ENCODE measurements at regions not wholly inside any gene's neighbourhood (a gene's known extent, or its start where the extent isn't known, plus 50 kb on each side); places are given as distances from the start of the nearest gene placed in this dataset.

DNA sequence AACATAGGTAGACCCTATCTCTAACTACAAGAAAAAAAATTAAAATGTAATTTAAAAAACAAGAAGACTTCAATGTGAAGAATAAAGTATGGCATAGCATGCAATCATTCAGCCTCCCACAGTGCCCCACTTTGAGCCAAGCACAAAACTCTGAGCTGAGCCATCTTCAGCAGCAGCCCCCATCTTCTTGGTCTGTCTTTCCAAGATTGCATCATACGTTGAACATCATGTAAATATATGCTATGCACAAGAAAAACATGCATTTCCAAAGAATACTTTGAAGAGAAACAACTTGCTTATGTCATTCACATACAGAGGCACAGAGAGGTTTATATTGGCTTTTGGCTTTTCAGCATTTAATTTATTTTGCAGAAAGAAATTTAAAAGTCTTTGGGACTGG lies 105.8 kb upstream of the TMPO start:
- no peak for DNase-seq

DNA sequence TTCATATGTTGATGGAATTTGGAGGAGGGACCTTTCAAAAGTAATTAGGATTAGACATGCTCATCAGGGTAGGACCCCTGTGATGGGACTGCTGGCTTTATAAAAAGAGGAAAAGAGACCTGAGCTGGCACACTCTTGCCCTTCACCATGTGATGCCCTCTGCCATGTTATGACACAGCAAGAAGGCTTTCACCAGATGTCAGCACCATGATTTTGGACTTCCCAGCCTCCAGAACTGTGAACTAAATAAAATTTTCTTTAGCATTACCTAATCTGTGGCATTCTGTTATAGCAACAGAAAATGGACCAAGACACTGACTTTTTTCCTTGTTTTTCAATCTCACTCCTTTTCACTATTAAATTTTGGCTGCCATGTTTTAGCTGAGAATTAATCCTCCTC lies 105.0 kb upstream of the TMPO start:
- DNase-seq: no peak

DNA sequence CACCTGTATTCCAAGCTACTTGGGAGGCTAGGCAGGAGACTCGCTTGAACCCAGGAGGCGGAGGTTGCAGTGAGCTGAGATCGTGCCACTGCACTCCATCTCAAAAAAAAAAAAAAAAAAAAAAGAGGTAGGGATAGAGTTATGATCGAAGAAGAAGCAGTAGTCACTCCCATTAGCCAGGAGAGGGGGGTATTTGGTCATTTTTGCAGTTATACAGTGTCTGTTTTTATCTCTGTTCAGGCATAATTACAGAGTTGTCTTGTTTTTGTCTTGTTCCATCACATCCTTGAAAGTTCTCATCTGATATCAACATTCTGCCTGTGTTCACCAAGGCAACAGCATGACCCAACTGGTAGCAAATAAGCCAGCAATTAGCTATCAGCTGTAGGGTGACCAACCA lies 98.5 kb upstream of the TMPO start:
- no peak for DNase-seq

DNA sequence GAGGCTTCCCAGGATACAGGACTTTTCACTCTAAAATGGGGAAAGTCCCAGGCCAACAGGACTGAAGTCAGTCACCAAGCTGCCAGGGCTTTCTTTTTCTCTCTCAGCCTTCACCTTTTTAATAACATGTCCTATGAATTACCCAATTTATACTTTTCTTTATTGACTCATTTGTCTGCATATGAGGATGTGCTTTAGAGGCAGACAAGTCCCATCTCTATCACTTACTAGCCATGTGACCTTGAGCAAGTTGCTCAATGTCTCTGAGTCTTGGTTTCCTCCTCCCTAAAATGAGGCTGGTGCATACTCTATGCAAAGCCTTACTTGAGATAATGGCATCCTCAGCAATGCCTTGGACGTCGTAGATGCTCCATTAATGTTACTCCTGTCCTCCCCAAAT lies 98.1 kb upstream of the TMPO start:
- no peak for DNase-seq

DNA sequence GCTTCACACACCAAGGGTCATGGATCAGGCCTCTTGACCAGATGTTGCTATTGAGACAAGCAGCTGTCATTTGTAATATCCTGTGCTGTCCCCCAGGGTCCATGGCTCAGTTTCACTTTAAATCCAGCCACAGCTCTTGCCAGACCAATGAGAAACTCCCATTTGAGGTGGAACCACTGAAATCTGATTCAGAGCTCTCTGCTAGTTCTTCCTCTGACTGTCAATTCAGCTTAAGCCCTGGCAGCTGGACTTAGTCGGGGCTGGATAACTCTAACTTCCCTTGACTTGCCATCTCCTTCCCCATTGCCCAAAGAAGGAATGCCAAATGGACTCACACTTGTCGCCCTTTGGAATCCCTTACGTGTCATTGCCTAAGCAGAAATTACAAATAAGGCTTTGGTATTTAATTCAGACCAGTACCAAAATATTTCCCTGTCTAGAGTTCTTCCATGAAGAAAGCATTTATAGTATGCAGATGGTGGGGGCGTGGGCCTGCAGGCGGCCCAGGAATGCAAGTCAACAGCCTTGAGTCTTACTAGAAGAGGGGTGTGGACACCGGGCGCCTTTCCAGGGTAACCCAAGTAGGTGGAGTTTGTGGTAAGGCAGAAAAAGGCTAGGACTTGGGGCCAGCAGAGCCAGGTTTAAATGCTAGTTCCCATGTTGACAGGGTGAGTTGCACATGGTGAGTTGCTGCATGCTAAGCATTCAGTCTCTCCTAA lies 96.9 kb upstream of the TMPO start:
- no peak for DNase-seq

DNA sequence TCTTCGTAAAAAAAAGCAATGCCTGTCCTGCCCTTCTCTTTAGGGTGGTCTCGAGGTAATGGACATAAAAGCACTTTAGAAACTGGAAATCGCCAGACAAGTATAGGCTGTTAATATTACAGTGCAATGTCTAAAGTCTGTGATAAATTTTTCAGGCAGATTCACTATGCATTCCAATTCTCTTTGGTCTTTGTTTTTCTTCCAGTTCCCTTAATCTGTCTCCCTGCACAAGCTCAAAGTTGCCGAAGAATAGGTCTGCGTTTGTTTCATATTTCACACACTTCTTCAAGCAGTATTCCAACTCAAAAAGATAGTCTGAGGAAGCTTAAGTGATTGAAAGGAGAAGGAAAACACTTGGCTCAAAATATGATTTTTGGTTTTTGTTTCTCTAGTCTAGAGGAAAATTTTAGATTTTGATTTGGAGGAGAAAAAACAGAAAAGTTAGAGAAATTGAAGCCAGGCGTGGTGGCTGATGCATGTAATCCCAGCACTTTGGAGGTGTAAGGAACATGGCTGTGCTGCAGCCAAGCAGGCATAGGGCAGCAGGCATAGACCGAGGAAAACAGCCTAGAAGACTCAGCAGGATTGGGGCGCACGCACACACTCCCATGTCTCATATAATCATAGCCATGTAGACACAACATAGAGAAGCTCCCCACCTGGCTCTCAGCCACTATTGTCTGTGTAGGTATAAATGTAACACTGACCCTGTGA lies 96.2 kb upstream of the TMPO start:
- DNase-seq: no peak

DNA sequence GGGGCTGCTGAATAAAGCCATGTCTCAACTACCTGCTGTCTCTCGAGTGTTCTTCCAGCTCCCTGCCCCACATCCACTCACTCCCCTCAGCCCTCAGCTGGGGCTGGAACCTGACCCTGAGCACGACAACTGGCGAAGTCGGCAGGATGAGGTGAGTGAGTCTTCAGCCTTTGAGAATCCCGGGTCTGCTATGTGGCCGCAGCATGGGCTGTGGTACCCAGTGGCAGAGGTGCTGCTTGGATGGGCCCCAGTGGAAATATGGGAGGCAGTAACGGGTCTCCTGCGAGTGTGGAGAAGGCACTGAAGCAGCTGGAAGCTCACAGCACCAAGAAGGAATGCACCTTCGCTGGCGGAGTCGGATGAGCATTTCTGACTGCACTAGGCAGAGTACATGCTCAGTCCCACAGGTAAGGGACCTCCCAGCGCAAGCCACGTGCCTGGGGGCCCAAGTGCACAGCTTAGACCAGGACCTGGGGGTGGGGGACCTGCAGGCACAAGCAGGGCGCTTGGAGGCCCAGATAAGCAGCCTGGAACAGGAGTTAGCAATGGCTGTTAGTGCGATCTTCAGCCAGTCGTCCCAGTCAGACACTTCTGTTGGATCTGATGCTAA lies 95.5 kb upstream of the TMPO start:
- DNase-seq: no peak

DNA sequence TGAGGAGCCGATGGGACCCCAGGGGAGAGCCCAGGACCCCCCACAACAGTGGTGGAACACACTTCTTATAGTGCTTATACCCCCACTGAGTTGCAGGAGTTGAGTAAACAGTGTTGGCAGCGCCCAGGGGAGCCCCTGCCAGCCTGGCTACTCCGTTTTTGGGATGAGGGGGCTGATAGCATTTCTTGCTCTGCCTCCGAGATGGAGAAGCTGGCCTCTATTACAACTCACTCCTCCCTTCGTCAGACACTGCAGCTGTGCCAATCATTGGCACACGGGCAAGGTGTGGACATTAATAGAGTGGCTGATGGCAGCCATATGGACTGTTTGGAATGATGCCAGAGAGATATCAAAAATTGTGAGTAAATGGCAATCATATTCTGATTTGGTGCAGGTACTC lies 94.9 kb upstream of the TMPO start:
- DNase-seq: no peak

DNA sequence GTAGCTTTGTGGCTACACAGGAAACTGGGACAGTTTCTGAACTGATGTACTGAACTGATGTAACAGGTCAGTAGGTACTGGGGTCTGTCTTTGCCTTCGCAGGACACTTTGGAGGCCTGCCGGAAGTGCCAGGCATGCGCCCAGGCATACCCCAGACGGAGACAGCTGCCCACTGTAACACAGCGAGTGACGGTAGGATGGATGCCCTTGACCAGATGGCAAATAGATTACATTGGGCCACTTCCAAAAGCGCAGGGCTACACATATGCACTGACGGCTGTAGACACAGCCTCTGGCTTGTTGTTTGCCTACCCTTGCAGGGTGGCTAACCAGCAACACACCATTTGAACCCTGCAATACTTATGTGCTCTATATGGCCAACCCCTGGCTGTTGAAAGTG lies 94.1 kb upstream of the TMPO start:
- no peak for DNase-seq

DNA sequence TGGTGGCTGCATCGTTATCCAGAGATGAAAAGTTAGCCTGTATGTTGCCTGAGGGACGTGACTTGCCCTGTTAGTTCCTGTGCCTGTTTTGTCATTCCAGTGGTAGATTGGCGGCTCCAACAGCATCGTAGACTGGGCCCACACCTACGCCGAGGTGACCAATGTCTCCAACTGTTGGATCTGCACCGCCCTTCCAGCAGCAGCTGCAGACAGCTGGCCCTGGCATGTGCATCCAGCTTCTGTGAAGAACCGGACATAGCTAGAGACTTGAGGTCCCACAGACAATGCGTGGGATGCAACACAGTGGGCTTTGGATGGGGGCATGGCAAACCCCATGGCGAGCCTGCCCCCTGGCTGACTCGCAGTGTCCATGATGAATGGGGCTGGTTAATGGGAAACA lies 93.0 kb upstream of the TMPO start:
- DNase-seq: no peak

DNA sequence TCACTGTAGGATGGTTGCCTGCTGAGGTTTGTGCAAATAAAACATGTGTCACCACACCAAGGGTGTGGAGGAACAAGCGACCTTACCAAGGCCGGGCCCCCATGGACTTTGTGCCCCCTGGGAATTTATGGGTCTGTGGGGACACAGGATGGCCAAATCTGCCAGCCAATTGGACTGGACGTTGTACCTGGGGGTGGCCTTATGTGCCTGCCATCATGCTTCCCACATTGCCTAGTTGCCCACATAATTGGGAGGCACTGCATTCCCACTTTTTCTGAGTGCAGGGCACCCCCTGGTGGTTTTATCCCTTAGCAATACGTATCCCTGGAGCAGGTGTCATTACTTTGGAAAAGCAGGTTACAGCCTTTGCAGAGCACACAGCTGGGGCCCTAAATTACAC lies 92.6 kb upstream of the TMPO start:
- DNase-seq: no peak

DNA sequence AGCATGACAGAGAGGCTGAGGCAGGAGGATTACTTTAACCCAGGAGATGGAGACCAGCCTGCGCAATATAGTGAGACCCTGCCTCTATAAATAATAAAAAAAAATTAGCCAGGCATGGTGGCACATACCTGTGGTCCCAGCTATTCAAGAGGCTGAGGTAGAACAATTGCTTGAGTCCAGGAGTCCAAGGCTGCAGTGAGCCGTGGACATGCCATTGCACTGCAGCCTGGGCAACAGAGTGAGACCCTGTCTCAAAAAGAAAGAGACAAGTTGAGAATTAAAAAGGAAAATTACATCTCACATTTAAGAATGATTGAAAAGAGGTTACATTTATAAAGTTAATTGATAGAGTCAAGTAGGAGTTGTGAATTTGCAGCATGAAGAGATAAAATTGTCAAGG lies 91.4 kb upstream of the TMPO start:
- DNase-seq: no peak

DNA sequence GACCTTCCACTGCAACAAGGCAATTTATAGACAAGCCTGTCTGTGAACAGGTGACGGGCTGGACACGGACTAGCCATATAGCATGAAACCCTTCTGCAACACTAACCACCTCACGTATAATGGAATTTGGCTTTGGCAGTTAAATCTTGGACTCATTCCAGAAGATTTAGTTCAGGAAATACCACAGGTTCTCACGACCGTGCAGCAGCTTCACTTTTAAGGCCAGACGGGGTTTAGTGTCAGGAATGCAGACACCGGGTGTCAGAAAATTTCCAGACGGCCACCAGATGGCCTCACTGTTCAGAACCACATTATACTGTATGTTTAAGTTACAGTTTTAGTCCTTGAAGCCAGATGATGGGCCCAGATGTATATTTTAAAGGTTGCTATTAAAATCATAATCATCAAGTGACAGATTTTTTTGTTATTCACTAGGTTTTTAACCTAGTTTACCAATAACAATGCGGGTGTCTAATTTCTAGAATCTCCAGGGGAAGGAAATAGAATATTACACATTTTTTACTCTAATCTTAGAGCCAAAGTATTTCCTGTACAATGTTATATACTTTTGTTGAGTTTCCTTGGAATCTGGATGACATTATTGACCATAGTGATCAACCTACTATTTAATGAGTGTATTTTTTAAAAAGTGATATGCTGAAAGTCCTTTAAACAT lies 90.5 kb upstream of the TMPO start:
- peak; percentile 49 for DNase-seq

DNA sequence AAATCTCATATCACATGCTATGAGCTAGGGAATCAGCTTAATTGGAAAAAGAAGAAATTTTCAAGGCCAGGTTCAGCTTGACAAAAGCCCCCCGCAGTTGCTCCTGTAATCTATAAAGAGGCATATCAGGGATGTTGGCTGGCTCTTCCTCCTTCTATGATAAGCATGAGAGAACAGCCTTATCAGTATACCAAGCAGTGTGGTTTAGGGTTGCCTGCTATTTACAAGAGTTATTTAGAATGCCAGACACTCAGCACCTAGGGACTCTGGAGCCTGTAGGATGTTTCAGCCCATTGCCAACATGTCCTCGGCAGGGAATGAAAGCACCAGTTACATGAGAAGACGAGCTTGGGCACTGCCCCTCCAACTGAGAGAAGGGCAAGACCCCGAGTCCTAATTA lies 89.5 kb upstream of the TMPO start:
- no peak for DNase-seq

DNA sequence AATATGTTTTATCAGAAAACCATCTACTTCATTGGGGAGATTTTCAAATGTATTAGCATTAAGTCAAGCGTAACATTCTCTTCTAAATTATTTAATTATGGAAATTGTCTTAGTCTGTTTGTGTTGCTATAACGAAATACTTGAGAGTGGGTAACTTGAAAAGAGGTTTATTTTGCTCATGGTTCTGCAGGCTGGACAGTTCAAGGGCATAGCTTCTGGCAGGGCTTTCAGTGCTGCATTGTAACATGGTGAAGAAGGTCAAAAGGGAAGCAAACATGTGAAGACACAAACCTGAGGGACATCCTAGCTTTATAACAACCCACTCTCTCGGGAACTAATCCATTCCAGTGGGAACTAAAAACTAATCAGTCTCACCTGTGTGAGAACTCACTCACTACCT lies 84.3 kb upstream of the TMPO start:
- DNase-seq: no peak

DNA sequence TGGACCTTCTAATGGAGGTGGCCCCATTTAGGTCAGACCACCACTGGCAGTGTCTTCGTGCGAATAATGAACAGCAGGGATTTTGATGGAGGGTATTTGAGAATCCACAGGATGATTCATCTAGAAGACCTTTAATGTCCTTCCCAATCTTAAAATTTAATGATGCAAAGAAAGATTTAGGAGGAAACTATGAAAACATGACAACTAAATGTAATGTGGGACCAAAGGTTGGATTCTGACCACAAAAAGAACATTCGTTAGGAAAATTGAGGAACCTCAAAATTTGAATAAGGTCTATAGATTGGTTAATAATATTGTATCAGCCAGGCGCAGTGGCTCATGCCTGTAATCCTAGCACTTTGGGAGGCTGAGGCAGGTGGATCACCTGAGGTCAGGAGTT lies 78.2 kb upstream of the TMPO start:
- DNase-seq: no peak

DNA sequence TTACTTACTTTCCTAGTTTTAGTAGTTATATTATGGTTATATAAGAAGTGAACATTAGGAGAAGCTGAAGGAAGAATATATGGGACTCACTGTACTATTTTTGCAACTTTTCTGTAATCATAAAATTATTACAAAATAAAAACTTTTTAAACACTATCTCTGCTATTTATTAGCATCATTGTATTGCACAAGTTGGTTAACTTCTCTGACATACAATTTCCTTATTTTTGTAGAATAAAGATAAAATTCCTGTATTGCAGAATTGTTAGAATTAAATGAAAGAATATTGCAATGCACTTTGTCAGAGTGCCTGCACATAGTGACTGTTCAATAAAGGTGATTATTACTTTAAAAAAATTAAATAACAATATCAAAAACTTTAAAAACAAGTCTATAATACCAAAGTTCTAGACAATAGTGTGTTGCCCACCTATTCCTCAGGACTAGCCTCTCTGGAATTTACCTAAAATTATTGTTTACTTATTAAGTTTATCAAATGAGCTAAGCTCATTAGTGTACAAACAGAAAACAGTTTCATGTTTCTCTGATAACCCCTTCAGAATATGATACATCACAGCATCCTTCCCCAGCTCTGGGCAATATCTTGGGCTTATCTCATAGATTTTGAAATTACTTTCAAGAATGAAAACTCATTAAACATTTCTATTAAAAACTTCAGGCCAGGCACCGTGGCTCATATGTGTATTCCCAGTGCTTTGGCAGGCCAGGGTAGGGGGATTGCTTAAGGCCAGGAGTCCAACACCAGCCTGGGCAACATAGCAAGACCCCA lies 77.4 kb upstream of the TMPO start:
- DNase-seq: no peak

DNA sequence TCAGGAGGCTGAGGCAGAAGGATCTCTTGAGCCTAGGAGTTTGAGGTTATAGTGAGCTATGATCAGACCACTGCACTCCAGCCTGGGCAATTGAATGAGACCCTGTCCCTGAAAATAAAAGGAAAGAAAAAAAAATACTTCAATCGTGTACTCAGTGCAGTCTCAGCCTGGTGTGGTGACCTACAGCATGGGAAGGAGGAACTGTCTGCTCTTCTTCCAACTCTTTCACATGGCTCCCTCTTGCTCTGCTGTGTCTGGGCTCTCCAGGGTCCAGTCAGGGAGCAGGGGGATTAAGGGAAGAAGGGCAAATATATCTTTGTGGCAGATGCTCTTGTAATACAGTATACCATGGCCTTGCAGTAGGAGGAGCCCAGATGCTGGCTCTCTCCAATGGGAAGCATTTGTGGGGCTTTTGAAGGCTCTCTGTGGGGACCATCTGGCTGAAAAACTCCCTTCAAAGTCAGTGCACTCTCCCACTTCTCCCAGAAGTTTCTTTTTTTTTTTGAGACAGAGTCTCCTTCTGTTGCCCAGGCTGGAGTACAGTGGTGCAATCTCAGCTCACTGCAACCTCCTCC lies 76.6 kb upstream of the TMPO start:
- DNase-seq: no peak

DNA sequence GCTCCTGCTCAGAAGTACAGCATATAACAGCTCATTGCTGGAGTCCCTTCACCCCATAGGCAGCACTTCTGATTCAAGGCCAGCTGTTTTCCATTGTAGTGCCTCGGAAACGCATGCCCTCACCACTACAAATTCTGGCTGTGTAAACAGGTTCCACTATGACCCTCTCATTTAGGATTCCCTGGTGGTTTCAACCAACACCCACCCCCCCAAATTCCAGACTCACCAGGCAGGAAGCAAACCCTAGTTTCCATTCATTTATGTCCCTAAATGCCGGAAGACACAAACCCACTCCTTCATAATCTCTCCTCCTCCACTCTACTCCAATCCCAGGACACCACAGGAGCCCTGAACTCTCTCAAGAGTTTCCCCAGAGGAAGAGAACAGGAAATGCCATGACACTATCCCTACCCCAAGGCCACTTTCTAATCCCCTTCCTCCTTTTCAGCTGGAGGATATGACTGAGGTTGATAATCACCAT lies 75.9 kb upstream of the TMPO start:
- no peak for DNase-seq

DNA sequence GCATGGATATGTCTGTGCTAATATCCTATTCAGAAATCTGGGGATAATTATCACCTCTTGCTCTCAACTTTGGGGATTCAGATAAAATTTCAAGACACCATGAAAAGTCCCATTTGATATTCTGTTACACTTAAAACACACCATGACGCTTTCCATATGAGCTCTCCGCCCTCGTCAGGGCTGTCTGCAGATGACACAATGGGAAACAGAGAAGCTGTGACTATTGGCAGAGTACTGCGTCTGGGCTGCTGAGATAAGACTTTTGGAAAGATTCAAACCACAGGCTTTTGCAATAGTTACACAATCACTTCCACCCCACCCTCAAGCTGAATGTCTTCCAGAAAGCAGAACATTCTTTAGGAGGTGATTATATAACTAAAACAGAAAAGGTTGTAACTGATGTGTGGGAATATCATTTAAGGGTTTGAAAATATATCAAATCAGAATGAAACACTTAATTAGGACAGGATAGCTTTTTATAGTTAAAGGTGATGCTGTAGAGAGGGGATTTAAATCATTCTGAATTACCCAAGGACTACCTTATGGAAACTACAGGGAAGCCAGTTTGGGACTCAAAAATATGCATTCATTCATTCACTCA lies 75.3 kb upstream of the TMPO start:
- peak; percentile 20 for DNase-seq

DNA sequence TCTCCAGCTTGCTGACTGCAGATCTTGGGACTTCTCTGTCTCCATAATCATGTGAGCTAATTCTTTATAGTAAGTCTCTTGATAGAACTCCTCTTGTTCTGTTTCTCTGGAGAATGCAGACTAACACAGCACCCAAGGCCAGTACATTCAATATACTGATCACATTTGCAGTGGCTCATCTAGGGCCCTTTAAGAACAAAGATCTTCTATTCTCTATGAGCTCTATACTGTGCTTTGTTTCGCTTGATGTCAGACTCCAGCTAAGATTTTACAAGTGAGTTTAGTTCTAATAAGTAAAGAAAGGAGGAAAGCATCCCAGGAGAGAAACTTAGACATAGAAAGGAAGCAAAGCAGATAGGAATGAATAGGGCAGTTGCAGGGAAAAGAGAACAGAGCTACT lies 69.3 kb upstream of the TMPO start:
- no peak for DNase-seq

DNA sequence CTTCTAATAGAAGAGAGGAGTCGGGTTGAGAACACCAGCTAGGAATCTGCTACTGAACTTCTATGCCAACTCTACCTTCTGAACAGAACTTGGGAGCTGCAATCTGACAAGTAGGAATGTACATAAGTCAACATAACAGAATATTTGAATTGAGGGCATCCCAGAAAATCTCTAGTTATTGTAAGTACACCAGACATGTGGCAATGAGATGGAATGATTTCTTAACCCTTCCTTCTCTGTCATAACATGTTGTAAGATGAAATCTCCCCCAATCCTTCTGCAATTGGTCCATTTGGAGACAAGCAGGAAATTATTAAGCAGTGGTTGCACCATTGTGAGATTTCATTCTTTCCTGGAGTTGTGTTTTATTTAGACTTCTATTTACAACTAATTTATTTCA lies 68.7 kb upstream of the TMPO start:
- DNase-seq: no peak

Measured in CD4-positive, alpha-beta T cell treated with Interleukin-4 for 4 hours (primary cell).